ENCODE measurements at regions not wholly inside any gene's neighbourhood (a gene's known extent, or its start where the extent isn't known, plus 50 kb on each side); places are given as distances from the start of the nearest gene placed in this dataset.

GRCh38 chr13:72221276-72221962 lies 354.4 kb upstream of the DACH1 start:
- TF ChIP-seq CTCF (IDR thresholded peaks at IDR 0.05; ENCODE audit: poor library complexity, severe bottlenecking) (peak; percentile 29), EZH2 (IDR thresholded peaks at IDR 0.05; ENCODE audit: borderline replicate concordance, insufficient read depth, low read length, poor library complexity, severe bottlenecking) (no peak), RAD21 (conservative IDR thresholded peaks at IDR 0.05) (no peak)

All from neural cell (in vitro differentiated cells).